ENCODE measurements at regions not wholly inside any gene's neighbourhood (a gene's known extent, or its start where the extent isn't known, plus 50 kb on each side); places are given as distances from the start of the nearest gene placed in this dataset.

GRCh38 chr6:150765067-150765764 is 100.3 kb upstream of the MTHFD1L start:
- TF ChIP-seq EP300 (IDR thresholded peaks at IDR 0.05) (no peak), POLR2AphosphoS5 (IDR thresholded peaks at IDR 0.05) (no peak), POLR2A (IDR thresholded peaks at IDR 0.05) (no peak), CTCF (IDR thresholded peaks at IDR 0.05) (no peak)
